Transverse colon (tissue), 3 donors: ENCODE measurements at regions not wholly inside any gene's neighbourhood (a gene's known extent, or its start where the extent isn't known, plus 50 kb on each side); places are given as distances from the start of the nearest gene placed in this dataset.

Source experiments
- EP300 ChIP-seq: sonication (generic); formaldehyde crosslinking; IDR thresholded peaks from one replicate; pipeline ENCODE4 v1.6.1; 2017; ENCODE audit warnings: antibody characterized with exemption, low read depth
- POLR2A ChIP-seq: fragments of 450-650 bp; IDR thresholded peaks from one replicate; pipeline ENCODE4 v1.6.1; 2016; ENCODE audit warnings: antibody characterized with exemption, mild to moderate bottlenecking, moderate library complexity
- TF ChIP-seq, protein P1 (sequence below), 5 experiments: fragments of 200-600 bp in 3 of 5; fragments of 450-650 bp in 2 of 5; sonication (generic) in 3 of 5; IDR thresholded peaks; 1 replicate in 2 of 5; 2 replicates in 3 of 5; pipeline ENCODE4 v1.5.1; 2016 to 2017; ENCODE audit warnings: antibody characterized with exemption in 5 of 5, inconsistent platforms in 3 of 5, mild to moderate bottlenecking in 2 of 5, moderate library complexity in 1 of 5

DNA sequence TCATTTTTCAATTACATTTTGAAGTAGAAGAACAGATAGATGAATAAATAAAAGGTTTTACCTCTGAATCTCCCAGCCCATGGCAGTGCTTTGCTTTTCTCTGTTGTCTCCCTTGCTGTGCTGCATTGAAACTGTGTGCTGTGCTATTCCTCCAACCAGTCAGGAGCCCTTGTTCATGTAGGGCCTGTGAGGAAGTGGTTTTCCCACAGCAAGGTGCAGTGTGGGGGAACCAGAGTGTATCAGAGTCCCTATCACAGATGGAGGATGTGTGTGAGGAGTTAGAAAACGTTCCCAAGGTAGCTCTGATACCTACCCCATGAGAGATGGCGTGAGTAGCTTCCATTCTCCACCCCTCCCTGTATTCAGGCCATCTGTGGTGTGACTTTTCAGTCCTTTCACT is 72.8 kb upstream of the RALGAPA2 start:
- TF ChIP-seq, protein P1, sequence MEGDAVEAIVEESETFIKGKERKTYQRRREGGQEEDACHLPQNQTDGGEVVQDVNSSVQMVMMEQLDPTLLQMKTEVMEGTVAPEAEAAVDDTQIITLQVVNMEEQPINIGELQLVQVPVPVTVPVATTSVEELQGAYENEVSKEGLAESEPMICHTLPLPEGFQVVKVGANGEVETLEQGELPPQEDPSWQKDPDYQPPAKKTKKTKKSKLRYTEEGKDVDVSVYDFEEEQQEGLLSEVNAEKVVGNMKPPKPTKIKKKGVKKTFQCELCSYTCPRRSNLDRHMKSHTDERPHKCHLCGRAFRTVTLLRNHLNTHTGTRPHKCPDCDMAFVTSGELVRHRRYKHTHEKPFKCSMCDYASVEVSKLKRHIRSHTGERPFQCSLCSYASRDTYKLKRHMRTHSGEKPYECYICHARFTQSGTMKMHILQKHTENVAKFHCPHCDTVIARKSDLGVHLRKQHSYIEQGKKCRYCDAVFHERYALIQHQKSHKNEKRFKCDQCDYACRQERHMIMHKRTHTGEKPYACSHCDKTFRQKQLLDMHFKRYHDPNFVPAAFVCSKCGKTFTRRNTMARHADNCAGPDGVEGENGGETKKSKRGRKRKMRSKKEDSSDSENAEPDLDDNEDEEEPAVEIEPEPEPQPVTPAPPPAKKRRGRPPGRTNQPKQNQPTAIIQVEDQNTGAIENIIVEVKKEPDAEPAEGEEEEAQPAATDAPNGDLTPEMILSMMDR (IDR thresholded peaks at IDR 0.05): no peak
- no peak for TF ChIP-seq EP300
- TF ChIP-seq POLR2A: no peak
